Vagina (tissue), 2 donors: ENCODE measurements at regions not wholly inside any gene's neighbourhood (a gene's known extent, or its start where the extent isn't known, plus 50 kb on each side); places are given as distances from the start of the nearest gene placed in this dataset.
"Not testable (repeated sequence)": the region's sequence is repeated elsewhere in the genome, so short reads cannot be mapped to it uniquely, and the experiment has no call there.

Experiments
- DNase-seq, 2 donors: peaks; one replicate each; pipeline ENCODE4 v3.0.0-alpha.2; 2017; ENCODE audit errors: extremely low spot score in 2 of 2
- H3K27ac ChIP-seq: fragments of 200-600 bp; sonication (generic); one replicate; pipeline ENCODE4 v1.5.1; 2019
- H3K27me3 ChIP-seq: fragments of 200-600 bp; sonication (generic); one replicate; pipeline ENCODE4 v1.5.1; 2019
- H3K36me3 ChIP-seq, 2 donors: fragments of 200-600 bp; sonication (generic); one replicate each; pipeline ENCODE4 v1.5.1; 2017 to 2019
- H3K4me1 ChIP-seq: fragments of 200-600 bp; sonication (generic); one replicate; pipeline ENCODE4 v1.5.1; 2019
- H3K4me3 ChIP-seq, 2 donors: fragments of 200-600 bp; sonication (generic); 1 replicate in 1 of 2; 2 replicates in 1 of 2; pipeline ENCODE4 v1.5.1; 2016 to 2019
- H3K9me3 ChIP-seq: fragments of 200-600 bp; sonication (generic); one replicate; pipeline ENCODE4 v1.5.1; 2019
- CTCF ChIP-seq, 3 experiments: fragments of 450-650 bp in 2 of 3; fragments of 200-600 bp in 1 of 3; sonication (generic) in 1 of 3; IDR thresholded peaks; one replicate each; pipeline ENCODE4 v1.5.1; 2017 to 2019; ENCODE audit warnings: antibody characterized with exemption in 3 of 3, mild to moderate bottlenecking in 2 of 3, moderate library complexity in 2 of 3
- POLR2A ChIP-seq, 2 donors: fragments of 450-650 bp; IDR thresholded peaks; one replicate each; pipeline ENCODE4 v1.6.1; 2017; ENCODE audit warnings: antibody characterized with exemption in 2 of 2, mild to moderate bottlenecking in 2 of 2, moderate library complexity in 2 of 2
- POLR2AphosphoS5 ChIP-seq, 2 donors: sonication (generic); formaldehyde crosslinking; IDR thresholded peaks; one replicate each; pipeline ENCODE4 v1.9.0; 2017; ENCODE audit warnings: antibody characterized with exemption in 2 of 2, mild to moderate bottlenecking in 2 of 2, low read depth in 1 of 2; ENCODE audit not compliant: insufficient read depth in 1 of 2
- intact Hi-C: fragments of 100-400 bp; cut with DNase I; formaldehyde crosslinking; loops from one replicate; pipeline ENCODE4 v1.15.1; 2023

GRCh38 chr9:110008663-110009062 is 199.3 kb downstream of the C9orf152 start:
- H3K27ac ChIP-seq: no peak overlapping the region
- no peak overlapping the region for H3K4me3 ChIP-seq
- no peaks in the 10 kb centered on the region for H3K36me3 ChIP-seq
- TF ChIP-seq POLR2AphosphoS5 (IDR thresholded peaks at IDR 0.05; ENCODE audit: insufficient read depth in 1 of 2, low read depth in 1 of 2): no peak
- no peak for TF ChIP-seq POLR2A (IDR thresholded peaks at IDR 0.05)
- TF ChIP-seq CTCF (IDR thresholded peaks at IDR 0.05): no peak
- no peaks in the 10 kb centered on the region for H3K27me3 ChIP-seq
- intact Hi-C loops: no loop called here
- no peaks in the 10 kb centered on the region for H3K9me3 ChIP-seq
- DNase-seq: no peak
- H3K4me1 ChIP-seq: no peaks in the 10 kb centered on the region

GRCh38 chr9:110011628-110012320 is 196.2 kb downstream of the C9orf152 start:
- intact Hi-C loops: no loop called here
- Histone ChIP-seq H3K36me3 (no peaks in the 10 kb centered on the region), H3K9me3 (no peaks in the 10 kb centered on the region), H3K27ac (no peak overlapping the region), H3K27me3 (no peaks in the 10 kb centered on the region), H3K4me1 (no peaks in the 10 kb centered on the region), H3K4me3 (no peak overlapping the region)
- no peak for DNase-seq
- no peak for TF ChIP-seq POLR2A (IDR thresholded peaks at IDR 0.05)
- no peak for TF ChIP-seq POLR2AphosphoS5 (IDR thresholded peaks at IDR 0.05; ENCODE audit: insufficient read depth in 1 of 2, low read depth in 1 of 2)

GRCh38 chr9:110013064-110013463 is 194.9 kb downstream of the C9orf152 start:
- Histone ChIP-seq H3K9me3 (no peaks in the 10 kb centered on the region), H3K27ac (no peak overlapping the region), H3K4me3 (no peak overlapping the region), H3K36me3 (no peaks in the 10 kb centered on the region), H3K4me1 (no peaks in the 10 kb centered on the region), H3K27me3 (no peaks in the 10 kb centered on the region)
- TF ChIP-seq CTCF (IDR thresholded peaks at IDR 0.05) (no peak), POLR2AphosphoS5 (IDR thresholded peaks at IDR 0.05; ENCODE audit: insufficient read depth in 1 of 2, low read depth in 1 of 2) (no peak), POLR2A (IDR thresholded peaks at IDR 0.05) (no peak)
- intact Hi-C loops: no loop called here
- no peak for DNase-seq

- no peak for DNase-seq
- no peak overlapping the region for H3K4me3 ChIP-seq
- H3K4me1 ChIP-seq: no peaks in the 10 kb centered on the region
- no peaks in the 10 kb centered on the region for H3K9me3 ChIP-seq
- no peak overlapping the region for H3K27ac ChIP-seq
- intact Hi-C loops: no loop called here
- TF ChIP-seq CTCF (IDR thresholded peaks at IDR 0.05) (no peak), POLR2A (IDR thresholded peaks at IDR 0.05) (no peak), POLR2AphosphoS5 (IDR thresholded peaks at IDR 0.05; ENCODE audit: insufficient read depth in 1 of 2, low read depth in 1 of 2) (no peak)
- H3K36me3 ChIP-seq: no peaks in the 10 kb centered on the region
- H3K27me3 ChIP-seq: no peaks in the 10 kb centered on the region
Observed at GRCh38 chr9:110015759-110016158, 192.2 kb downstream of the C9orf152 start.

GRCh38 chr9:110016340-110016739 is 191.6 kb downstream of the C9orf152 start:
- Histone ChIP-seq H3K27me3 (no peaks in the 10 kb centered on the region), H3K36me3 (no peaks in the 10 kb centered on the region), H3K4me3 (no peak overlapping the region), H3K27ac (no peak overlapping the region), H3K4me1 (no peaks in the 10 kb centered on the region), H3K9me3 (no peaks in the 10 kb centered on the region)
- TF ChIP-seq POLR2A (IDR thresholded peaks at IDR 0.05) (no peak), POLR2AphosphoS5 (IDR thresholded peaks at IDR 0.05; ENCODE audit: insufficient read depth in 1 of 2, low read depth in 1 of 2) (no peak), CTCF (IDR thresholded peaks at IDR 0.05) (no peak)
- intact Hi-C loops: no loop called here
- DNase-seq: no peak

GRCh38 chr9:110020216-110020615 is 187.7 kb downstream of the C9orf152 start:
- H3K4me3 ChIP-seq, H3K27ac ChIP-seq, H3K36me3 ChIP-seq, H3K9me3 ChIP-seq, intact Hi-C loops, H3K4me1 ChIP-seq, H3K27me3 ChIP-seq, DNase-seq: not testable (repeated sequence)
